Prostate gland (tissue), 2 donors: ENCODE measurements at regions not wholly inside any gene's neighbourhood (a gene's known extent, or its start where the extent isn't known, plus 50 kb on each side); places are given as distances from the start of the nearest gene placed in this dataset.

Experiments
- CTCF ChIP-seq, 4 experiments: fragments of 200-600 bp in 2 of 4; fragments of 450-650 bp in 2 of 4; sonication (generic) in 2 of 4; IDR thresholded peaks; 1 replicate in 3 of 4; 2 replicates in 1 of 4; pipeline ENCODE4 v1.5.1; 2016 to 2019; ENCODE audit warnings: antibody characterized with exemption in 4 of 4, mild to moderate bottlenecking in 2 of 4, moderate library complexity in 2 of 4
- POLR2A ChIP-seq: fragments of 450-650 bp; IDR thresholded peaks from one replicate; pipeline ENCODE4 v1.6.1; 2016; ENCODE audit warnings: antibody characterized with exemption, mild to moderate bottlenecking

DNA sequence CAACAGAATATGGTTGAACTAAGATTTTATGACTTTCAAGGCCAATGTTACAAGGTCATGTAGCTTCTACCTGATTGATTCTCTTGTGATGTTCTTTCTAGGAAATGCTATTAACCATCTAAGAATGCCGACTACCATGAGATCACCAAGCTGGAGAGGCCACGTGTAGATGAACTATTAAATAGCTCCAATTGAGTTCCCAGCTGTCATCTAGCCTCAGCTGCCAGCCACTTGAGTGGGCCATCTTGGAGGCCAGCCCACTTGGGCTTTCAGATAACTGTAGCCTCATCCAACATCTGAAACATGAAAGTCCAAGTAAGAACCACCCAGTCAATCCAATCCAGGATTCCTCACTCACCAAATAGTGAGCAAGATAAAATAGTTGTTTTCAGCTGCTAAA, 376.9 kb upstream of the TMEFF2 start:
- no peak for TF ChIP-seq CTCF (IDR thresholded peaks at IDR 0.05)
- TF ChIP-seq POLR2A = no peak
